CD14-positive monocyte (primary cell): ENCODE measurements at regions not wholly inside any gene's neighbourhood (a gene's known extent, or its start where the extent isn't known, plus 50 kb on each side); places are given as distances from the start of the nearest gene placed in this dataset.

ENCODE experiments used
- DNase-seq, 3 donors: peaks; one replicate each; pipeline ENCODE4 v3.0.0-alpha.2; 2011 to 2022
- H2AFZ ChIP-seq: 2 replicates; pipeline ENCODE4 v1.6.0; 2012; ENCODE audit warnings: mild to moderate bottlenecking, low read depth, low read length, inconsistent platforms; ENCODE audit not compliant: insufficient read depth, poor library complexity, severe bottlenecking
- H3K27ac ChIP-seq, 2 donors: 1 replicate in 1 of 2; 2 replicates in 1 of 2; pipeline ENCODE4 v1.5.1; 2012 to 2013; ENCODE audit warnings: low read length in 2 of 2, control low read depth in 1 of 2, inconsistent platforms in 1 of 2, low read depth in 1 of 2, mild to moderate bottlenecking in 1 of 2
- H3K27me3 ChIP-seq, 2 donors: one replicate each; pipeline versions ENCODE4 v1.6.0 to v1.6.1; 2011 to 2013; ENCODE audit warnings: low read length in 2 of 2; ENCODE audit not compliant: control insufficient read depth in 2 of 2, insufficient read depth in 2 of 2
- H3K36me3 ChIP-seq, 2 donors: replicated peaks in 1 of 2; 1 replicate in 1 of 2; 2 replicates in 1 of 2; pipeline versions ENCODE4 v1.5.1 to v1.6.1; 2012 to 2013; ENCODE audit warnings: low read length in 2 of 2, control low read depth in 1 of 2, inconsistent platforms in 1 of 2, mild to moderate bottlenecking in 1 of 2; ENCODE audit not compliant: insufficient read depth in 2 of 2, control insufficient read depth in 1 of 2
- H3K4me1 ChIP-seq, 2 donors: 1 replicate in 1 of 2; 2 replicates in 1 of 2; pipeline versions ENCODE4 v1.5.1 to v1.6.1; 2012 to 2013; ENCODE audit warnings: low read length in 2 of 2, control low read depth in 1 of 2, inconsistent platforms in 1 of 2, mild to moderate bottlenecking in 1 of 2, moderate library complexity in 1 of 2; ENCODE audit not compliant: insufficient read depth in 2 of 2, control insufficient read depth in 1 of 2
- H3K4me2 ChIP-seq: replicated peaks from 2 replicates; pipeline ENCODE3; 2012; ENCODE audit warnings: low read length, moderate library complexity, mild to moderate bottlenecking; ENCODE audit not compliant: poor library complexity, severe bottlenecking; ENCODE audit errors: extremely low read depth
- H3K4me3 ChIP-seq, 3 experiments: fragments of 200-600 bp in 1 of 3; sonication (generic) in 1 of 3; replicated peaks in 1 of 3; 1 replicate in 2 of 3; 2 replicates in 1 of 3; pipeline ENCODE4 v1.5.1; 2011 to 2013; ENCODE audit warnings: low read length in 3 of 3, mild to moderate bottlenecking in 3 of 3, control low read depth in 2 of 3, low read depth in 2 of 3, inconsistent platforms in 1 of 3, moderate library complexity in 1 of 3
- H3K79me2 ChIP-seq: 2 replicates; pipeline ENCODE4 v1.6.0; 2012; ENCODE audit warnings: mild to moderate bottlenecking, control low read depth, inconsistent platforms, low read length, moderate library complexity; ENCODE audit not compliant: insufficient read depth
- H3K9ac ChIP-seq: 2 replicates; pipeline ENCODE4 v1.6.0; 2017; ENCODE audit warnings: low read length, mild to moderate bottlenecking; ENCODE audit not compliant: insufficient read depth, poor library complexity, severe bottlenecking
- H3K9me3 ChIP-seq, 2 donors: replicated peaks in 1 of 2; 1 replicate in 1 of 2; 2 replicates in 1 of 2; pipeline versions ENCODE4 v1.5.1 to v1.6.1; 2012 to 2013; ENCODE audit warnings: low read length in 2 of 2, control low read depth in 1 of 2; ENCODE audit not compliant: control insufficient read depth in 1 of 2, insufficient read depth in 1 of 2
- H4K20me1 ChIP-seq: 2 replicates; pipeline ENCODE4 v1.6.0; 2012; ENCODE audit warnings: mild to moderate bottlenecking, low read length, control low read depth, moderate library complexity; ENCODE audit not compliant: insufficient read depth
- H3K27ac Mint-ChIP-seq, 7 donors: one replicate each; pipeline ENCODE4 v1.8.0; 2020; ENCODE audit warnings: mild to moderate bottlenecking in 7 of 7, mixed read lengths in 7 of 7, moderate library complexity in 6 of 7, inconsistent platforms in 2 of 7
- H3K27me3 Mint-ChIP-seq, 3 donors: one replicate each; pipeline ENCODE4 v1.8.0; 2021 to 2022; ENCODE audit warnings: low read depth in 3 of 3, mild to moderate bottlenecking in 3 of 3, mixed read lengths in 3 of 3, moderate library complexity in 3 of 3, inconsistent platforms in 1 of 3
- H3K36me3 Mint-ChIP-seq, 2 donors: one replicate each; pipeline ENCODE4 v1.8.0; 2020; ENCODE audit warnings: mixed read lengths in 2 of 2, inconsistent platforms in 1 of 2, mild to moderate bottlenecking in 1 of 2
- H3K4me1 Mint-ChIP-seq: one replicate; pipeline ENCODE4 v1.8.0; 2020; ENCODE audit warnings: mild to moderate bottlenecking, mixed read lengths
- H3K4me3 Mint-ChIP-seq, 2 donors: one replicate each; pipeline ENCODE4 v1.8.0; 2020; ENCODE audit warnings: mild to moderate bottlenecking in 2 of 2, mixed read lengths in 2 of 2, moderate library complexity in 1 of 2
- H3K9me3 Mint-ChIP-seq, 7 donors: one replicate each; pipeline ENCODE4 v1.8.0; 2020 to 2022; ENCODE audit warnings: mixed read lengths in 7 of 7, mild to moderate bottlenecking in 6 of 7, moderate library complexity in 6 of 7, inconsistent platforms in 2 of 7
- WGBS: methylation state at CpG from one replicate; pipeline ENCODE4 v1.1.5; 2013; ENCODE audit warnings: missing lambda C conversion rate; ENCODE audit not compliant: insufficient coverage; 5-methylcytosine and 5-hydroxymethylcytosine counted together
- intact Hi-C, 2 donors: fragments of 100-400 bp; cut with micrococcal nuclease; formaldehyde crosslinking; loops; one replicate each; pipeline versions ENCODE4 v1.15.0 to v1.15.1; 2023
- TF ChIP-seq, protein P1 (sequence below): fragments of 200-600 bp; IDR thresholded peaks from one replicate; pipeline ENCODE4 v1.8.0; 2022; ENCODE audit warnings: antibody characterized with exemption, mild to moderate bottlenecking

DNA sequence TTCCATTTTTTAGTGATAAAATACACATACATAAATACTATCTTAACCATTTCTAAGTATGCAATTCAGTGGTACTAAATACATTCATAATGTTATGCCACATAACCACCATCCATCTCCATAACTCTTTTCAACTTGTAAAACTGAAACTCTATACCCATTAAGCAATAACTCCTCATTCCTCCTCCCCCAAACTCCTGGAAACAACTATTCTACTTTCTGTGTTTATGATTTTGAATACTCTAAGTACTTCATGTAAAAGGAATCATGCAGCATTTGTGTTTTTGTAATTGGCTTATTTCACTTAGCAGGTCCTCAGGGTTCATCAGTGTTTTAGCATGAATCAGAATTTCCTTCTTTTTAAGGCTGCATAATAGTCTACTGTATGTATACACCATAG, 131.8 kb downstream of the TES start:
- Histone ChIP-seq H3K9me3 (no peaks in the 10 kb centered on the region), H4K20me1 (no peaks in the 10 kb centered on the region), H3K4me3 (no peak overlapping the region), H3K9ac (no peak overlapping the region), H3K36me3 (no peaks in the 10 kb centered on the region), H3K4me2 (no peak overlapping the region), H3K27ac (no peak overlapping the region), H3K79me2 (no peaks in the 10 kb centered on the region), H3K4me1 (no peaks in the 10 kb centered on the region), H3K27me3 (no peaks in the 10 kb centered on the region), H2AFZ (no peak overlapping the region)
- H3K27ac Mint-ChIP-seq, result no peak overlapping the region
- peaks cover 4% of the 10 kb centered on the region for H3K4me1 Mint-ChIP-seq
- intact Hi-C loops, result no loop called here
- DNase-seq, result no peak
- peaks cover 0 to 4% (median 0%) of the 10 kb centered on the region in 7 donors for H3K9me3 Mint-ChIP-seq
- TF ChIP-seq, protein P1, sequence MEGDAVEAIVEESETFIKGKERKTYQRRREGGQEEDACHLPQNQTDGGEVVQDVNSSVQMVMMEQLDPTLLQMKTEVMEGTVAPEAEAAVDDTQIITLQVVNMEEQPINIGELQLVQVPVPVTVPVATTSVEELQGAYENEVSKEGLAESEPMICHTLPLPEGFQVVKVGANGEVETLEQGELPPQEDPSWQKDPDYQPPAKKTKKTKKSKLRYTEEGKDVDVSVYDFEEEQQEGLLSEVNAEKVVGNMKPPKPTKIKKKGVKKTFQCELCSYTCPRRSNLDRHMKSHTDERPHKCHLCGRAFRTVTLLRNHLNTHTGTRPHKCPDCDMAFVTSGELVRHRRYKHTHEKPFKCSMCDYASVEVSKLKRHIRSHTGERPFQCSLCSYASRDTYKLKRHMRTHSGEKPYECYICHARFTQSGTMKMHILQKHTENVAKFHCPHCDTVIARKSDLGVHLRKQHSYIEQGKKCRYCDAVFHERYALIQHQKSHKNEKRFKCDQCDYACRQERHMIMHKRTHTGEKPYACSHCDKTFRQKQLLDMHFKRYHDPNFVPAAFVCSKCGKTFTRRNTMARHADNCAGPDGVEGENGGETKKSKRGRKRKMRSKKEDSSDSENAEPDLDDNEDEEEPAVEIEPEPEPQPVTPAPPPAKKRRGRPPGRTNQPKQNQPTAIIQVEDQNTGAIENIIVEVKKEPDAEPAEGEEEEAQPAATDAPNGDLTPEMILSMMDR, result no peak
- no peak overlapping the region for H3K4me3 Mint-ChIP-seq
- no peaks in the 10 kb centered on the region for H3K36me3 Mint-ChIP-seq
- H3K27me3 Mint-ChIP-seq, result no peaks in the 10 kb centered on the region

DNA sequence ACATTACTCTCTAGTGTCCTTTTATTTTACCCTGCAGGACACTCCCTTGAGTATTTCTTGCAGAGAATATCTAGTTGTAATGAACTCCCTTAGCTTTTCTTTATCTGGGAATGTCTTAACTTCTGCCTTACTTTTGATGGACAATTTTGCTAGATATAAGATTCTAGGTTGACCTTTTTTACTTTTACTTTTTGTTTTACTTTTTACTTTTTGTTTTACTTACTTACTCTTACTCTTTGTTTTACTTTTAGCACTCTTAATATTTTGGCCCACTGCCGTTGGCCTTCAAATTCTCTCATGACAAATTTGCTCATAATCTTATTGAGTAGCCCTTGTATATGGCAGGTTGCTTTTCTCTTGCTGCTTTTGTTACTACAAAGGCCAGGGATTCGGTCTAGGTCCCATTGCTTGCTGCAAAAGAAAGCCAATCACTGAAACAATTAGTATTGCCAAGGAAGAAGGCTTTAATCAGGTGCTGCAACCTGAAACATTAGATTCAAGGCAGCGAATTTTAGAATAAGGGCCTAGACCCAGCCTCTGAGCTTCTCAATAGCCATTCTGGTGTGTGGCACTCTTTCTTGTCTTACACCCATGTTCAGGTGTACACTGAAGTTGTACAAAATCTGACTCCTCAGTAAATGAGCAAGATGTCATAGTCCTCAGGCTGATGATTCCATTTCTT, 137.0 kb downstream of the TES start:
- no peaks in the 10 kb centered on the region for H3K79me2 ChIP-seq
- no peak overlapping the region for H3K4me3 ChIP-seq
- DNase-seq, result no peak
- H3K27ac ChIP-seq, result no peak overlapping the region
- H3K36me3 Mint-ChIP-seq, result no peaks in the 10 kb centered on the region
- no peaks in the 10 kb centered on the region for H3K27me3 ChIP-seq
- H2AFZ ChIP-seq, result no peak overlapping the region
- WGBS, result 84% methylated on average over 3 of the region's 3 CpGs
- H3K27ac Mint-ChIP-seq, result no peak overlapping the region
- H3K9me3 ChIP-seq, result peaks cover 0 to 6% of the 10 kb centered on the region in 2 donors
- H3K4me1 ChIP-seq, result no peaks in the 10 kb centered on the region
- no peaks in the 10 kb centered on the region for H3K36me3 ChIP-seq
- H3K9ac ChIP-seq, result no peak overlapping the region
- H3K4me3 Mint-ChIP-seq, result no peak overlapping the region
- TF ChIP-seq, protein P1, result no peak
- H3K4me1 Mint-ChIP-seq, result no peaks in the 10 kb centered on the region
- H3K27me3 Mint-ChIP-seq, result peaks cover 0 to 3% (median 0%) of the 10 kb centered on the region in 3 donors
- intact Hi-C loops, result no loop called here
- no peak overlapping the region for H3K4me2 ChIP-seq
- H3K9me3 Mint-ChIP-seq, result peaks cover 0 to 9% (median 6%) of the 10 kb centered on the region in 7 donors
- no peaks in the 10 kb centered on the region for H4K20me1 ChIP-seq
